T-helper 2 cell treated with Interferon-gamma antibody and Interleukin-4, amounts not matched to agents 5 μg/mL and 100 μg/mL, for 36 hours (primary cell): ENCODE measurements at regions not wholly inside any gene's neighbourhood (a gene's known extent, or its start where the extent isn't known, plus 50 kb on each side); places are given as distances from the start of the nearest gene placed in this dataset.

Experiments
- DNase-seq: peaks from one replicate; pipeline ENCODE4 v3.0.0; 2021; ENCODE audit warnings: low spot score
- H3K27ac Mint-ChIP-seq: one replicate; pipeline ENCODE4 v1.8.0; 2021; ENCODE audit warnings: mild to moderate bottlenecking, mixed read lengths
- H3K27me3 Mint-ChIP-seq: one replicate; pipeline ENCODE4 v1.8.0; 2021; ENCODE audit warnings: low read depth, mixed read lengths
- H3K36me3 Mint-ChIP-seq: one replicate; pipeline ENCODE4 v1.8.0; 2021; ENCODE audit warnings: low read depth, mixed read lengths
- H3K4me1 Mint-ChIP-seq: one replicate; pipeline ENCODE4 v1.8.0; 2021; ENCODE audit warnings: low read depth, mixed read lengths
- H3K4me3 Mint-ChIP-seq: one replicate; pipeline ENCODE4 v1.8.0; 2022; ENCODE audit warnings: mild to moderate bottlenecking, moderate library complexity, mixed read lengths
- H3K9me3 Mint-ChIP-seq: one replicate; pipeline ENCODE4 v1.8.0; 2021; ENCODE audit warnings: mixed read lengths

- H3K27me3 Mint-ChIP-seq: no peaks in the 10 kb centered on the region
- H3K9me3 Mint-ChIP-seq: no peaks in the 10 kb centered on the region
- no peak overlapping the region for H3K4me3 Mint-ChIP-seq
- no peak overlapping the region for H3K27ac Mint-ChIP-seq
- peaks cover 41% of the 10 kb centered on the region for H3K4me1 Mint-ChIP-seq
- DNase-seq: no peak
- H3K36me3 Mint-ChIP-seq: no peaks in the 10 kb centered on the region
Measured at GRCh38 chr10:31103112-31103511, 71.4 kb upstream of the ZNF438 start.

GRCh38 chr10:31112961-31113360 lies 81.3 kb upstream of the ZNF438 start:
- peaks cover 18% of the 10 kb centered on the region for H3K9me3 Mint-ChIP-seq
- H3K27me3 Mint-ChIP-seq: no peaks in the 10 kb centered on the region
- peaks cover 2% of the 10 kb centered on the region for H3K4me1 Mint-ChIP-seq
- no peak for DNase-seq
- no peak overlapping the region for H3K4me3 Mint-ChIP-seq
- H3K27ac Mint-ChIP-seq: no peak overlapping the region
- H3K36me3 Mint-ChIP-seq: peaks cover 9% of the 10 kb centered on the region

- H3K27me3 Mint-ChIP-seq: no peaks in the 10 kb centered on the region
- H3K4me1 Mint-ChIP-seq: peaks cover 12% of the 10 kb centered on the region
- no peak for DNase-seq
- no peak overlapping the region for H3K4me3 Mint-ChIP-seq
- no peak overlapping the region for H3K27ac Mint-ChIP-seq
- H3K9me3 Mint-ChIP-seq: peaks cover 26% of the 10 kb centered on the region
- peaks cover 6% of the 10 kb centered on the region for H3K36me3 Mint-ChIP-seq
Measured at GRCh38 chr10:31116226-31116625, 84.6 kb upstream of the ZNF438 start.

- Mint-ChIP-seq H3K4me1 (peaks cover 16% of the 10 kb centered on the region), H3K4me3 (no peak overlapping the region), H3K9me3 (peaks cover 18% of the 10 kb centered on the region), H3K36me3 (peaks cover 6% of the 10 kb centered on the region), H3K27me3 (no peaks in the 10 kb centered on the region), H3K27ac (no peak overlapping the region)
- DNase-seq: no peak
Measured at GRCh38 chr10:31118556-31118955, 86.9 kb upstream of the ZNF438 start.

DNA sequence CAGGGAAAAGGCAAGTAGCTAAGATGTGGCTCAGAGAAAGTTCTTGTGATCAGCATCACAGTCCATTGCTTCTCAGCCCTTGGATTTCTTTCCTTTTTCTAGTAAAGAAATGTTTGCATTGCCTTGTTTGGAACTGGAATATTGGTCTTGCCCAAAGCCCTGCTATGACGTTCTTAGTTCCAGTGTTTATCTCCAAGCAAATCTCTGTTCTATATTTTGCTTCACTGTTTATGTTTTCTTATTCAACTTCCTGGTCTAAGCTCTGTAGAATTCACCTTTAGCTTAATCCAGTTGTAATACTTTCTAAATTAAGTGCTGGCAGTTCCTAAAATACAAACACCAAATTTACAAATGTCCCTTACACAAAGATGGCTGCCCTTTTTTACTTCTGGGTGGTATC lies 88.7 kb upstream of the ZNF438 start:
- H3K36me3 Mint-ChIP-seq: peaks cover 3% of the 10 kb centered on the region

DNA sequence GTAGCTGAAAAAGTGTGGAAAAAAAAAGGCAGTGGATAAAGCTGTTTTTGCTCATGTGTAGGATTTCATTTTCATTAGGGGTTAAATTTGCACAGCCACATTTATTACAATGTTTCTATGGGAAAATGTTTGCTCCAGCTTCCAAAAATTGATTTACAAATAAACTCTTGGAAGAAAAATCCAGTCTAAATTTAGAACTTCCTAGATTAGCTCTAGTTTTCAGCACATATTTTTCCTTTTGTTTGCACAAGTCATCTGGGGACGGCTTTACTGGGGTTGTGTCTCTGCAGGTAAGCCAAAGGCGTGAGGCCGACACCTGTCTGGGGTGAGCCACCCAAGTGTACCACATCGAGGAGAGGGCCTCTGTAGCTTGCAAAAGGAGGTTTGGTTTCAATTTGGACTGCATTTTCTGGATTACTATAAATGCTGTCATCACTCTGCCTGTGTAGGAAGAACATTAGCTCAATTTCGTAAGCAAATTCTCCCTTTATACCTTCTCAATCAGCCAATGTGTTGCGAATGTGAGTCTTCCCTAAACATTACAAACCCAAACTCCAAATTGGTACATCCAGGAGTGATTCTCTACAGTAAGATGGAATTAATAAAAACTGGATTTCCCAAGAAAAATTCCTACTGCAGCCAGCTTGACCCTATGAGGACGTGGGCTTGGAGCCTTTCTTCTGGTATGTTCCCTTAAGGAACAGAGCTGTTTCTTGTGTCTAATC lies 89.5 kb upstream of the ZNF438 start:
- Mint-ChIP-seq H3K27me3 (no peaks in the 10 kb centered on the region), H3K36me3 (peaks cover 3% of the 10 kb centered on the region), H3K9me3 (peaks cover 12% of the 10 kb centered on the region), H3K4me3 (no peak overlapping the region), H3K4me1 (peaks cover 19% of the 10 kb centered on the region), H3K27ac (no peak overlapping the region)
- no peak for DNase-seq

More for the DNA sequence above, 88.7 kb upstream of the ZNF438 start:
- no peaks in the 10 kb centered on the region for H3K27me3 Mint-ChIP-seq
- DNase-seq: no peak
- no peak overlapping the region for H3K4me3 Mint-ChIP-seq
- H3K4me1 Mint-ChIP-seq: peaks cover 19% of the 10 kb centered on the region
- H3K27ac Mint-ChIP-seq: no peak overlapping the region
- H3K9me3 Mint-ChIP-seq: peaks cover 12% of the 10 kb centered on the region

DNA sequence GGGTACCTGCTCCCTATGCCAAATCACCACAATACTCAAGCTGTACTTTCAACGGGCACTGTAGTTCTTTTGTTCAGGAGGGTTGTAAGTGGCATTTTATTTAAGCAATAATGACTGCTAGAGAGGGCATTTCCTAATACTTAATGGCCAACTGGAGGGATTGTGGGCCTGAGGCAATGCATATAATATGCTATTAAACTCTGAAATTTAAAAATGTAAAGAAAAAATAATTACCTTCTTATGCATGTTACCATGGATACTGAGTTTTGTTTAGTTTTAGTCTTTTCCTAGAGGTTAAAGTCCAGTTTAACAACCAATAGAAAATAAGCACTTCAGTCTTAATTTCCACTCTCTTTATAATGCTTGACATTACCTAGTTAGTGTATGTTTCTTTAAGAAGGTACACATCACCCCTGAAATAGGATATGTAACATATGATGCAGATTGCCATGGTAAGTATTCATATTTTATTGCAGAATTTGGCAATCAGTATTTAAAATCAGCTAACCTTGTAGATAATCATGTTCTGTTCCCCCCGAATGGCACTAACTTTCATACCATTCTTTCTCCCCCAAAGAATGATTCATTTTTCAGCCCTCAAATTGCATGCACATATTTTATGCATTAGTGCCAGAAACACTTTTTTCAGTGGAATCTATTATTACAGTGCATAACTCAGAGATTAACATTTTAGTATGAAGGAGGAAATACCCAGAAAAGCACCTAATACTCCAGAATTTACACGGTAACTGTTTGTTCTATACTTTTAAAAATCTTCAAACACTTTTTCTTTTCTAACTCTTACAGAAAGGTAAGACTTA lies 90.3 kb upstream of the ZNF438 start:
- Mint-ChIP-seq H3K4me1 (peaks cover 22% of the 10 kb centered on the region), H3K4me3 (no peak overlapping the region), H3K36me3 (peaks cover 3% of the 10 kb centered on the region), H3K27ac (no peak overlapping the region), H3K9me3 (peaks cover 12% of the 10 kb centered on the region), H3K27me3 (no peaks in the 10 kb centered on the region)
- DNase-seq: no peak

DNA sequence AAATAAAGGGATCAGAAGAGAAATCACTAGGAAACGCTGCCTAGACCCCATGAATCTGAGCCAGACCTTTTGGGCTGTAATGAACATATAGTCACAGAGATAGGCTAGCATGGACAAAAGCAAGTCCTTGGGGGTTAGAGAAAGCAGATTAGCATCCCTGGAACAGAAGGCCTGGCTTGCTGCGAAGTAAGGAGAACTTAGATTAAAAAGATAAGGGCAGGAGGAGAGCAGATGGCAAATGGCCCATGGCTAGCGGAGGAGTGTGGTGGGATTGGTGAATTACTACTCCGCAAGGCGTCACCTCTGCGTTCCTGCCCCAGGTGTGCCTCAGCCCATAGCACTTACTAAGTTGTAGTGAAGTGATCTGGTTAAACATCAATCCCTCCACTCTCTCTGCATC lies 92.3 kb upstream of the ZNF438 start:
- H3K36me3 Mint-ChIP-seq: peaks cover 3% of the 10 kb centered on the region
- H3K9me3 Mint-ChIP-seq: peaks cover 12% of the 10 kb centered on the region
- no peak overlapping the region for H3K4me3 Mint-ChIP-seq
- no peak overlapping the region for H3K27ac Mint-ChIP-seq
- no peaks in the 10 kb centered on the region for H3K27me3 Mint-ChIP-seq
- H3K4me1 Mint-ChIP-seq: peaks cover 21% of the 10 kb centered on the region
- no peak for DNase-seq

GRCh38 chr10:31124852-31125251 lies 93.2 kb upstream of the ZNF438 start:
- Mint-ChIP-seq H3K27ac (no peak overlapping the region), H3K36me3 (peaks cover 3% of the 10 kb centered on the region), H3K27me3 (no peaks in the 10 kb centered on the region), H3K4me3 (no peak overlapping the region), H3K4me1 (peaks cover 23% of the 10 kb centered on the region), H3K9me3 (peaks cover 7% of the 10 kb centered on the region)
- DNase-seq: no peak

GRCh38 chr10:31125789-31126188 lies 94.1 kb upstream of the ZNF438 start:
- Mint-ChIP-seq H3K4me3 (no peak overlapping the region), H3K27ac (no peak overlapping the region), H3K4me1 (peaks cover 16% of the 10 kb centered on the region), H3K27me3 (no peaks in the 10 kb centered on the region), H3K9me3 (no peaks in the 10 kb centered on the region), H3K36me3 (no peaks in the 10 kb centered on the region)
- no peak for DNase-seq

GRCh38 chr10:31126593-31126992 lies 94.9 kb upstream of the ZNF438 start:
- no peak overlapping the region for H3K27ac Mint-ChIP-seq
- no peaks in the 10 kb centered on the region for H3K36me3 Mint-ChIP-seq
- no peaks in the 10 kb centered on the region for H3K9me3 Mint-ChIP-seq
- H3K27me3 Mint-ChIP-seq: no peaks in the 10 kb centered on the region
- DNase-seq: no peak
- no peak overlapping the region for H3K4me3 Mint-ChIP-seq
- H3K4me1 Mint-ChIP-seq: peaks cover 11% of the 10 kb centered on the region

DNA sequence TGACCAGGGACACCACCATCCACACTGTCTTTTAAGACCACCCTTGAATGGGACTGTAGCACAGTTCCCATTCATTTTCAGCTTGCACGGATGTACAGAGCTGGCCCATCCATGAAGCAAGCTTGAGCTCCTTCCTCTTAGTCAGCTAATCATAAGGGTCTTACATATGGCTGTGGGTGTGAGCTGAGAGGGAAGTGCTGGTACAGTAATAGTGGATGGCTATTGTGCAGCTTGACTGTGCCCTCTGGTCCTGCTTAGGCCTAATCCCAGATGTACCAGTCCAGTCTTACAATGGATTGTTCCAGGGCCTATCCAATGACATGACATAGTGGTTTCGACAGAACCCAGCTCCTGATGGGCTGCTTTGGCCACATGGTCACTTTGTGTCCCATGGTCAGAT lies 96.9 kb upstream of the ZNF438 start:
- DNase-seq: no peak
- H3K27ac Mint-ChIP-seq: no peak overlapping the region
- no peaks in the 10 kb centered on the region for H3K27me3 Mint-ChIP-seq
- H3K36me3 Mint-ChIP-seq: no peaks in the 10 kb centered on the region
- no peak overlapping the region for H3K4me3 Mint-ChIP-seq
- H3K4me1 Mint-ChIP-seq: peaks cover 20% of the 10 kb centered on the region
- H3K9me3 Mint-ChIP-seq: no peaks in the 10 kb centered on the region

- Mint-ChIP-seq H3K4me3 (no peak overlapping the region), H3K4me1 (peaks cover 20% of the 10 kb centered on the region), H3K27me3 (no peaks in the 10 kb centered on the region), H3K27ac (peak overlapping the region; percentile 33), H3K36me3 (no peaks in the 10 kb centered on the region), H3K9me3 (no peaks in the 10 kb centered on the region)
- no peak for DNase-seq
Measured at GRCh38 chr10:31129271-31129670, 97.6 kb upstream of the ZNF438 start.

DNA sequence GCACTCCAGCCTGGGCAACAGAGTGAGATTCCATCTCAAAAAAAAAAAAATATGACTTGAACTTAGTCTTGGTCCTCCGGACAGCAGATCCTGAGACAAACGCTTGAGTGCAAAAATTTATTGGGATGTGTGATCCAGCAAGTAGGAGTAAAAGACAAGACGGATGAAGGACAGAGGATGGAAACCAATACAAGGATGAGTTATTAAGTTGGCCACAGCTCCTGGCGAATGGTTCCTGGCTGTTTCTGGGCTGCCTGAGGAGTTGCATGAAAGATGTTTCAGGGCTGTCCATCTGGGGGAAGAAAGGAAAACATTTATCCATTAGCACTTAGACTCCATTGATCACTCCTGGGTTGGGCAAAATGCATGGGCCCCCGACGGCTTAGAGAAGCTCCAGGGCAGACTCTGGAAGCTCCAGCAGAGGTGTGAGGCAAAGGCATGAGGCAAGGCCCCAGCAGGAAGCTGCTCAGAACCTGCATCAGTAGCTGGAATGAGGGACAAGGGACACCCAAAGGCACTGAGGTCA lies 98.3 kb upstream of the ZNF438 start:
- H3K36me3 Mint-ChIP-seq: no peaks in the 10 kb centered on the region
- DNase-seq: no peak
- no peaks in the 10 kb centered on the region for H3K27me3 Mint-ChIP-seq
- H3K4me3 Mint-ChIP-seq: no peak overlapping the region
- H3K4me1 Mint-ChIP-seq: peaks cover 22% of the 10 kb centered on the region
- H3K27ac Mint-ChIP-seq: no peak overlapping the region
- no peaks in the 10 kb centered on the region for H3K9me3 Mint-ChIP-seq
